MM.1S (cell line): ENCODE measurements at regions not wholly inside any gene's neighbourhood (a gene's known extent, or its start where the extent isn't known, plus 50 kb on each side); places are given as distances from the start of the nearest gene placed in this dataset.

Experiments used
- CTCF ChIP-seq: fragments of 300-600 bp; sonication (generic); IDR thresholded peaks from 2 replicates; pipeline ENCODE4 v1.5.1; 2016; ENCODE audit warnings: antibody characterized with exemption, low read length, mixed read lengths
- EZH2phosphoT487 ChIP-seq: fragments of 300-600 bp; sonication (generic); IDR thresholded peaks from 2 replicates; pipeline ENCODE4 v1.6.1; 2018; ENCODE audit warnings: antibody characterized with exemption, low read length

DNA sequence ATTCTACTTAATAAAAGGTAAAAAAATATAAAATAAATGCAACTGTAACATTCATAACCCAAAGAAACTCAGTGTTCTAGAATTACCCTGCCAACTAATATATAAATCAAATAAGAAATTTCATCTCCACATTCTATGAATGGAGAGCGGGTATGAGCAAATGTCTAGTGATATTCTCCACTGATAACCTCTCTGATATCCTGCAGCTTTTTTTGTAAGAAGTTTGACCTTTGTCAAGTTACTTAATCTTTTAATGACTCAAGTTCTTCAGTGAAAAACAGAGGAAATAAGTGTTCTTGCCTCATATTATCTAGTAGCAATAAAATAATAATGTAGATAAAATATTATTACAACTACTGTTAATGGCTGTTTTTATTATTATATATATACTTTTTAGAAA lies 1275.6 kb upstream of the CDH9 start:
- TF ChIP-seq CTCF: no peak
- no peak for TF ChIP-seq EZH2phosphoT487
